Naive thymus-derived CD8-positive, alpha-beta T cell (primary cell): ENCODE measurements at regions not wholly inside any gene's neighbourhood (a gene's known extent, or its start where the extent isn't known, plus 50 kb on each side); places are given as distances from the start of the nearest gene placed in this dataset.

Source experiments
- ATAC-seq, 2 donors: fragments of 150-1000 bp; cut with Tn5 transposase in 1 of 2; sonication (Bioruptor Pico), chemical (Tn5 transposase) in 1 of 2; 1 replicate in 1 of 2; 2 replicates in 1 of 2; pipeline ENCODE4 v1.10.0; 2021; ENCODE audit warnings: mild to moderate bottlenecking in 2 of 2, moderate library complexity in 2 of 2
- POLR2A ChIA-PET: fragments of 350-600 bp; sonication (Branson Sonifier 250); formaldehyde crosslinking; loops from one replicate; lab custom pipeline; 2021; ENCODE audit warnings: antibody characterized with exemption; lab: Charles Lee
- DNase-seq, 10 donors: peaks; one replicate each; pipeline versions ENCODE4 v3.0.0 to v3.0.0-alpha.2; 2020 to 2022
- H3K27ac Mint-ChIP-seq, 10 donors: one replicate each; pipeline ENCODE4 v1.8.0; 2020 to 2022; ENCODE audit warnings: mild to moderate bottlenecking in 10 of 10, mixed read lengths in 10 of 10, moderate library complexity in 4 of 10, inconsistent platforms in 1 of 10
- H3K27me3 Mint-ChIP-seq, 5 donors: one replicate each; pipeline ENCODE4 v1.8.0; 2021 to 2022; ENCODE audit warnings: mixed read lengths in 5 of 5
- H3K36me3 Mint-ChIP-seq, 3 donors: one replicate each; pipeline ENCODE4 v1.8.0; 2020 to 2022; ENCODE audit warnings: mixed read lengths in 3 of 3, mild to moderate bottlenecking in 2 of 3, inconsistent platforms in 1 of 3
- H3K4me1 Mint-ChIP-seq, 4 donors: one replicate each; pipeline ENCODE4 v1.8.0; 2021 to 2022; ENCODE audit warnings: mixed read lengths in 4 of 4
- H3K4me3 Mint-ChIP-seq, 10 donors: one replicate each; pipeline ENCODE4 v1.8.0; 2020 to 2022; ENCODE audit warnings: mild to moderate bottlenecking in 10 of 10, mixed read lengths in 10 of 10, moderate library complexity in 6 of 10, inconsistent platforms in 1 of 10
- H3K9me3 Mint-ChIP-seq, 9 donors: one replicate each; pipeline ENCODE4 v1.8.0; 2020 to 2022; ENCODE audit warnings: mixed read lengths in 9 of 9, mild to moderate bottlenecking in 3 of 9, inconsistent platforms in 1 of 9, moderate library complexity in 1 of 9

GRCh38 chr3:31367518-31367917 lies 165.2 kb upstream of the STT3B start:
- Mint-ChIP-seq H3K9me3 (no peaks in the 10 kb centered on the region), H3K4me1 (peaks cover 3 to 12% (median 4%) of the 10 kb centered on the region in 4 donors), H3K27ac (peak overlapping the region in 1 of 10 donors; percentile 38), H3K36me3 (no peaks in the 10 kb centered on the region), H3K27me3 (no peaks in the 10 kb centered on the region), H3K4me3 (no peak overlapping the region)
- ATAC-seq: no peak
- POLR2A ChIA-PET: interaction anchor here (0.6 to 1.2 kb wide), 2 partner anchors 165 kb away, joined by 3 to 7 read pairs; partner anchors contain the start of gene STT3B
- DNase-seq: no peak

- Mint-ChIP-seq H3K4me3 (no peak overlapping the region), H3K36me3 (no peaks in the 10 kb centered on the region)
- POLR2A ChIA-PET: no interaction called here
Observed at GRCh38 chr3:31369637-31370379, 162.9 kb upstream of the STT3B start.

GRCh38 chr3:31370380-31370666 lies 162.4 kb upstream of the STT3B start:
- DNase-seq: no peak
- Mint-ChIP-seq H3K4me3 (no peak overlapping the region), H3K4me1 (peaks cover 0 to 7% (median under 1%) of the 10 kb centered on the region in 4 donors), H3K36me3 (no peaks in the 10 kb centered on the region), H3K27ac (no peak overlapping the region), H3K27me3 (no peaks in the 10 kb centered on the region), H3K9me3 (no peaks in the 10 kb centered on the region)
- POLR2A ChIA-PET: no interaction called here
- ATAC-seq: no peak

More at GRCh38 chr3:31369637-31370379, 162.9 kb upstream of the STT3B start:
- Mint-ChIP-seq H3K9me3 (no peaks in the 10 kb centered on the region), H3K27ac (no peak overlapping the region), H3K4me1 (peaks cover 2 to 12% (median 2%) of the 10 kb centered on the region in 4 donors), H3K27me3 (no peaks in the 10 kb centered on the region)
- no peak for ATAC-seq
- no peak for DNase-seq

- Mint-ChIP-seq H3K4me1 (peaks cover 0 to 6% (median under 1%) of the 10 kb centered on the region in 4 donors), H3K4me3 (no peak overlapping the region), H3K9me3 (no peaks in the 10 kb centered on the region), H3K27ac (no peak overlapping the region), H3K36me3 (no peaks in the 10 kb centered on the region), H3K27me3 (no peaks in the 10 kb centered on the region)
- no peak for DNase-seq
- POLR2A ChIA-PET: no interaction called here
- ATAC-seq: no peak
Observed at GRCh38 chr3:31370681-31371080, 162.0 kb upstream of the STT3B start.

- no peaks in the 10 kb centered on the region for H3K9me3 Mint-ChIP-seq
- no peak overlapping the region for H3K27ac Mint-ChIP-seq
- no peak overlapping the region for H3K4me3 Mint-ChIP-seq
- H3K36me3 Mint-ChIP-seq: no peaks in the 10 kb centered on the region
- H3K4me1 Mint-ChIP-seq: peaks cover 0 to 11% (median 2%) of the 10 kb centered on the region in 4 donors
- DNase-seq (no peak), ATAC-seq (no peak)
- no peaks in the 10 kb centered on the region for H3K27me3 Mint-ChIP-seq
- POLR2A ChIA-PET: interaction anchor here (0.6 kb wide), 1 partner anchor 169 kb away, joined by 6 read pairs; no protein-coding TSS in a partner anchor
Observed at GRCh38 chr3:31371484-31372177, 161.1 kb upstream of the STT3B start.

GRCh38 chr3:31373681-31374080 lies 159.0 kb upstream of the STT3B start:
- no peak overlapping the region for H3K27ac Mint-ChIP-seq
- DNase-seq (no peak), ATAC-seq (no peak)
- H3K9me3 Mint-ChIP-seq: no peaks in the 10 kb centered on the region
- POLR2A ChIA-PET: interaction anchor here (1.3 kb wide), 1 partner anchor 158 kb away, joined by 4 read pairs; the partner anchor contains the start of gene STT3B
- H3K4me3 Mint-ChIP-seq: no peak overlapping the region
- no peaks in the 10 kb centered on the region for H3K36me3 Mint-ChIP-seq
- no peaks in the 10 kb centered on the region for H3K27me3 Mint-ChIP-seq
- H3K4me1 Mint-ChIP-seq: peaks cover 10 to 29% (median 12%) of the 10 kb centered on the region in 4 donors

GRCh38 chr3:31377045-31377642 lies 155.6 kb upstream of the STT3B start:
- H3K4me1 Mint-ChIP-seq: peaks cover 10 to 24% (median 13%) of the 10 kb centered on the region in 4 donors
- peak overlapping the region in 2 of 10 donors; percentile 7 to 10 for H3K27ac Mint-ChIP-seq
- POLR2A ChIA-PET: interaction anchor here (1.3 kb wide), 1 partner anchor 155 kb away, joined by 3 read pairs; the partner anchor contains the start of gene STT3B
- H3K4me3 Mint-ChIP-seq: no peak overlapping the region
- H3K9me3 Mint-ChIP-seq: no peaks in the 10 kb centered on the region
- DNase-seq: peak in 7 of 10 donors; percentile 0 to 45 (median 18)
- peaks cover 0 to 2% (median 0%) of the 10 kb centered on the region in 5 donors for H3K27me3 Mint-ChIP-seq
- no peaks in the 10 kb centered on the region for H3K36me3 Mint-ChIP-seq
- peak; percentile 87 to 95 for ATAC-seq

- H3K36me3 Mint-ChIP-seq: no peaks in the 10 kb centered on the region
Observed at GRCh38 chr3:31378231-31378630, 154.5 kb upstream of the STT3B start.

GRCh38 chr3:31379598-31379997 lies 153.1 kb upstream of the STT3B start:
- Mint-ChIP-seq H3K27ac (no peak overlapping the region), H3K4me3 (no peak overlapping the region), H3K36me3 (no peaks in the 10 kb centered on the region), H3K4me1 (peaks cover 10 to 24% (median 13%) of the 10 kb centered on the region in 4 donors), H3K9me3 (no peaks in the 10 kb centered on the region), H3K27me3 (peaks cover 0 to 2% (median 0%) of the 10 kb centered on the region in 5 donors)
- DNase-seq (no peak), ATAC-seq (no peak)
- POLR2A ChIA-PET: no interaction called here

More at GRCh38 chr3:31378231-31378630, 154.5 kb upstream of the STT3B start:
- ATAC-seq (no peak), DNase-seq (no peak)
- H3K27me3 Mint-ChIP-seq: peaks cover 0 to 2% (median 0%) of the 10 kb centered on the region in 5 donors
- H3K9me3 Mint-ChIP-seq: no peaks in the 10 kb centered on the region
- H3K4me3 Mint-ChIP-seq: no peak overlapping the region
- no peak overlapping the region for H3K27ac Mint-ChIP-seq
- POLR2A ChIA-PET: interaction anchor here (1.3 kb wide), 1 partner anchor 154 kb away, joined by 3 read pairs; the partner anchor contains the start of gene STT3B
- peaks cover 10 to 24% (median 13%) of the 10 kb centered on the region in 4 donors for H3K4me1 Mint-ChIP-seq

GRCh38 chr3:31382856-31383255 lies 149.9 kb upstream of the STT3B start:
- Mint-ChIP-seq H3K27me3 (peaks cover 0 to 2% (median 0%) of the 10 kb centered on the region in 5 donors), H3K4me3 (no peak overlapping the region), H3K36me3 (peaks cover 0 to 6% (median 5%) of the 10 kb centered on the region in 3 donors), H3K27ac (no peak overlapping the region), H3K9me3 (peaks cover 0 to 16% (median 12%) of the 10 kb centered on the region in 9 donors), H3K4me1 (peaks cover 0 to 6% (median 2%) of the 10 kb centered on the region in 4 donors)
- DNase-seq (no peak), ATAC-seq (no peak)
- POLR2A ChIA-PET: no interaction called here

GRCh38 chr3:31384117-31384516 lies 148.6 kb upstream of the STT3B start:
- ATAC-seq (no peak), DNase-seq (no peak)
- H3K4me1 Mint-ChIP-seq: peaks cover 0 to 4% (median 0%) of the 10 kb centered on the region in 4 donors
- POLR2A ChIA-PET: no interaction called here
- H3K27me3 Mint-ChIP-seq: peaks cover 0 to 2% (median 0%) of the 10 kb centered on the region in 5 donors
- no peak overlapping the region for H3K4me3 Mint-ChIP-seq
- peaks cover 0 to 18% (median 12%) of the 10 kb centered on the region in 9 donors for H3K9me3 Mint-ChIP-seq
- H3K36me3 Mint-ChIP-seq: peaks cover 0 to 6% (median 5%) of the 10 kb centered on the region in 3 donors
- H3K27ac Mint-ChIP-seq: no peak overlapping the region

- POLR2A ChIA-PET: no interaction called here
- peaks cover 8 to 14% (median 13%) of the 10 kb centered on the region in 4 donors for H3K4me1 Mint-ChIP-seq
- no peaks in the 10 kb centered on the region for H3K27me3 Mint-ChIP-seq
- H3K27ac Mint-ChIP-seq: no peak overlapping the region
- peaks cover 0 to 18% (median 12%) of the 10 kb centered on the region in 9 donors for H3K9me3 Mint-ChIP-seq
- no peak for DNase-seq
- H3K4me3 Mint-ChIP-seq: no peak overlapping the region
- ATAC-seq: no peak
- peaks cover 0 to 6% (median 5%) of the 10 kb centered on the region in 3 donors for H3K36me3 Mint-ChIP-seq
Observed at GRCh38 chr3:31389939-31390338, 142.8 kb upstream of the STT3B start.
